Endothelial cell of umbilical vein (primary cell): ENCODE measurements at regions not wholly inside any gene's neighbourhood (a gene's known extent, or its start where the extent isn't known, plus 50 kb on each side); places are given as distances from the start of the nearest gene placed in this dataset.

Source experiments
- CTCF ChIP-seq, 2 donors: IDR thresholded peaks; 1 replicate in 1 of 2; 2 replicates in 1 of 2; pipeline ENCODE4 v1.5.1; 2011; ENCODE audit warnings: low read length in 2 of 2, mild to moderate bottlenecking in 2 of 2, moderate library complexity in 2 of 2, control low read depth in 1 of 2, inconsistent platforms in 1 of 2, low read depth in 1 of 2; ENCODE audit not compliant: insufficient read depth in 1 of 2; ENCODE audit errors: extremely low read depth in 1 of 2
- EZH2 ChIP-seq: IDR thresholded peaks from 2 replicates; pipeline ENCODE4 v1.6.1; 2012; ENCODE audit warnings: borderline replicate concordance, low read depth, mild to moderate bottlenecking, moderate library complexity, low read length, inconsistent platforms; ENCODE audit not compliant: severe bottlenecking
- MAX ChIP-seq: IDR thresholded peaks from 2 replicates; pipeline ENCODE4 v1.6.1; 2011; ENCODE audit not compliant: insufficient read depth, insufficient read length
- POLR2A ChIP-seq: IDR thresholded peaks from 2 replicates; pipeline ENCODE4 v1.6.1; 2012; ENCODE audit warnings: low read depth, mild to moderate bottlenecking, control low read depth, low read length
- POLR2AphosphoS5 ChIP-seq: IDR thresholded peaks from 2 replicates; pipeline ENCODE4 v1.6.1; 2012; ENCODE audit warnings: low read depth, mild to moderate bottlenecking, control low read depth, low read length, moderate library complexity; ENCODE audit not compliant: insufficient read depth

- TF ChIP-seq CTCF (IDR thresholded peaks at IDR 0.05; ENCODE audit: extremely low read depth in 1 of 2, insufficient read depth in 1 of 2, low read depth in 1 of 2, low read length in 2 of 2) (no peak), EZH2 (no peak), POLR2A (no peak), MAX (no peak), POLR2AphosphoS5 (no peak)
Observed at GRCh38 chr13:50524560-50524959, 318.9 kb downstream of the DLEU7 start.
